ENCODE measurements at regions not wholly inside any gene's neighbourhood (a gene's known extent, or its start where the extent isn't known, plus 50 kb on each side); places are given as distances from the start of the nearest gene placed in this dataset.

DNA sequence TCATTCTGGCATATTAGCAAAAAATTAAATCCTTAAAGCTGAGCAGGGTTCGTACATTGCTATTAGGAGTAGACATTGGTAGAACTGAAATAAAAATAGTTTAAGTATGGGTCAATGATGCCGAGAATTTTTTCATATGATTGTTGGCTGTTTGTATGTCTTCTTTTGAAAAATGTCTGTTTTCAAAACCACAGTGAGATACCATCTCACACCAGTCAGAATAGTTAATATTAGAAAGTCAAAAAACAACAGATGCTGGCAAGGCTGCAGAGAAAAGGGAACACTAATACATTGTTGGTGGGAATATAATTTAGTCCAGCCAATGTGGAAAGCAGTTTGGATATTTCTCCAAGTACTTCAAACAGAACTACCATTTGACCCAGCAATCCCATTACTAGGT lies 410.8 kb upstream of the TRIB2 start:
- no peak for DNase-seq

DNA sequence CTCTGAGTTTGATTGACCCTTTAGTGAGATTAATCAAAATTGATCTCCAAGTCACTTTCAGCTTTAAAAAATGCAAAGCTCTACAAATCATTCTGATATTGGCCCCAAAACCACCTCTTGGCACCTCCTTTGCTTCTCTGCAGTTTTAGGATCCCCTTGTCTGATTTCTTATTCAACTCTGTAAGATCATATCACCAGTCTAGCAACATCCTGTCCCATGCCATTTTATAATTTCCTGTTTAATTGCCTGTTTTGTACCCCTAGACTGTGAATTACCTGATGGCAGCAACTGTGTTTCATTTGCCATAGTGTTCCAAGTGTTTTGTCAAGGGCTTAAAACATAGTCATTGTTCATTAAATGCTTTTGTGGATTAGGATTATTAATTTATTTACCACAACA lies 406.3 kb upstream of the TRIB2 start:
- no peak for DNase-seq

DNA sequence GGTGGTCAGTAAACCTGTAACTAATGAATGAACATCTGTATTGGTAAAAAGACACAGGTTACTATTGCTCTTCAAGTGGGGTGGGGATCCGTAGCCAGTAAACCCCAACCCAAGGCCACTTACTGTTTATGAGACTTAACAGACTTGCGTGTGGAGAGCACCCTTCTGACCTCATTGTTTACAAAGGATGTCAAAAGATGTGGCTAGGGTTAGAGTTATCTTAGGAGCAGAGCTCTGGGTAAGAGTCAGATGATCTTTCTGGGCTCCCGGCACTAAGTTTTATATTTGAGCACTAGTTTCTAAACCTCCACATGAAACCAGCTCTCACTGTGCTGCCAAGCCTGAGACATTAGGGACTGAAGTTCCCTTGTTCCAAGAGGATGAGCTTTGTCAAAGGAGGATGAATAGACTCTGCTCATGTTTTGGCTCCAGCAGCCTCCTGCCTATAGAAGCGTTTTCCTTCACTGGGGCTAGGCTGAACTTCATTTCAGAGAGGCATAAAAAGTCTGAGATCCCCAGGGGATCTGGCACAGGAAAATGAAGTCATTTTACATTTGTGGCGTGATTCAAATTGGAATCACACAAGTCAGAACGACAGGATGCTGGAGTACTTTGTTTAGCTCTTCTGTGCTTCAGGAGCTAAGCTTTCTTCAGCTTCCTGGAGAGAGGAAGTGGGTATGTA lies 403.1 kb upstream of the TRIB2 start:
- peak in 2 of 56 donors; percentile 6 to 13 for DNase-seq

DNA sequence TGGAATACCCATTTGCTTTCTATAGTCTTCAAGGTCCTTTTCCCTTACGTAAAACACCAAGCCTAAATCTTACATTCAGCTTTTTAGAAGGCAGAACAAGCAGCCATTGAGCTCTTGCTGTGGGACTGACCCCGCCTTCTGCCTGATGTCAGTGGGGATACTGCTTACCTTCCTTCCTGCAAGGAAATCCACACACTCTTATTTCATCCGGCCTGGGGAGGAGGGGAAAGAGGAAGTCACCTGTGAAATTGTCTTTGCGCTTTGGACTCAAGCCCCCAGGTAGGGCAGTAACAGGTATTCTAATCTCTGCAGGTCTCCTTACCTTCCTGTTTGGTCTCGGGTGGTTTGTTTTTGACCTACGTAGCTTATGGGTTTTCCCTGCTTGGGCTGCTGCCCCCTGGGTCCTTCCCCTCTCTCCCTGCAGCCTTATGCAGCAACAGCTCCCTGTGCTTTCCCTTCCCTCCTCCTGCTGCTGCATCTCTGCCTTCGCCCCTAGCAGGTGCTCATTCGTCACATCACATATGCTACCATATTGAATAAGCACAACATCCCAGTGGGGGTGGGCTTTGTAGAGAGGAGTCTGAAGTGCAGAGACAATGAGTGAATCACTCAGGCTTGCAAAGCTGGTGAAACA lies 402.5 kb upstream of the TRIB2 start:
- no peak for DNase-seq

DNA sequence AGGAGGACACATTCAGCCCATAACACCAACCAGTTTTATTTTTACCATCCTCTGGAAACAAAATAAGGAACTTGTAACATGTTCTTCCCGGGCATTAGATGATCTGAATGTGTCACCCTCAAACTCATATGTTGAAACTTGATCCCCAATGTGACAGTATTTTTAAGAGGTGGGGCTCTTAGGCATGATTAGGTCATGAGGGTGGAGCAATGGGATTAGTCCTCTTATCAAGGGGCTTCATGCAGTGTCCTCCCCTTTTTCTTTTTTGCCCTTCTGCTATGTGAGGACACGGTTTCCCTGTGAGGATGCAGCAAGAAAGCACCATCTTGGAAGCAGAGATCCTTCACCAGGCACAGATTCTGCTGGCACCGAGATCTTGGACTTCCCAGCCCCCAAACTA lies 401.5 kb upstream of the TRIB2 start:
- DNase-seq = no peak

DNA sequence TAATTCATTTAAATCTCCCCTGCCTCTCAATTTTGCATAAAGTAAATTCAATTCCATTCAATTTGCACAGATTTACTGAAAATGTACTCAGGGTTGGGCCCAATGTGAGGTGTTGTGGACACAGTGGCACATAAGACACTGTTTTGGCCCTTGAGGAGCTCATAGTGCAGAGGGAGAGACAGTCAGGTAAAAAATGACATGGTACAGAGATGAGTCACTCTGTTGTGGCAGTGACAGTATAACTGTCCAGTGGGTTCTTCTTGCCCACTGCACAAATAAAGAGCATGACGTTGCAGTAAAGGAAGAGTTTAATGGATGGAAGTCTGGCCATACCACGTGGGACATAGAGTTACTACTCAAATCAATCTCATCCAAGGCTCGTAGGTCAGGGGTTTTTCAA lies 400.3 kb upstream of the TRIB2 start:
- DNase-seq = no peak

DNA sequence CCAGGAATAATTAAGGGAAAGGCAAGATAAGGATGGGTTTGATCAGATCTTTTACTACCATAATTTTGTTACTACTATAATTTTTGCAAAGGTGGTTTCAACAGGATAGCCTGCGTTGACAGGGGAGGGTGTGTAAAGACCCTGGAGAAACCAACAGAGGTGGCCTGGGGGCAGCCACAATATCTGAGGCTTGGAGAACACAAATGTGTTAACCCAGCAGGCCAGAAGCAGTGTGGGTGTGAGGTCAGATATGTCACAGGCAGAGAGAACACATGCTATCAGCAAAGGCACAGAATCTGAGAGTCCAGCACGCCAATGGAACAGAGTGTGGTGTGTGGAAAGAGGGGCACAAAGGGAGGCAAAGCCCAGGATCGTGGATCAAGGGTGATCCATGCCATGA lies 399.4 kb upstream of the TRIB2 start:
- DNase-seq = no peak

DNA sequence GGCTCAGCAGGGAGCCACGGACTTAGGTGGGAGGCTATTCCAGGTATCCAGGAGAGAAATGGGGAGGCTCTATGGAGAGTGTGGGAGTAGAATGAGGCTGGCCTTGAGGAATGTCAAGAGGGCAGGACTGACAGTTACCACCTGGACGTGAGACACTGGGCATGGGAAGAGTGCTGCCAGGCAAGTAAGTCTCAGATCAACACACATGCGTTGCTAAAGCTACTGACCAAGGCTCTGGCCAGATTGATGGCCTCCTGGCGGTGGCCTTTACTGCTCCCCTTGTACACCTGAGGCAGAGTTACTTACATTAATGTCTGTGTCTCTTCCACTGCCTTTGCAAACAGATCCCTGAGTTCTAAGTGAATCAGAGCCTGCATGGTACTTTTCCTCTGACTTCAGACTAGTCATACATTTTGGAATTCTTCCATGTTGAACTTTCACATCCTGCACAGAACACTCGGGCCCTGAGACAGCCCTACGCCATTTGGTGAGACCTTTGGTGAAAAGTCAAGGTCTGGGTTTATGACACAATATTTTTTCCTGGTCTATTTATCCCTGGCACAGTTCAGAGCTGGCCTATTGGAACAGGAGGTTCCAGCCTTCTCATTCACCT lies 398.8 kb upstream of the TRIB2 start:
- no peak for DNase-seq

DNA sequence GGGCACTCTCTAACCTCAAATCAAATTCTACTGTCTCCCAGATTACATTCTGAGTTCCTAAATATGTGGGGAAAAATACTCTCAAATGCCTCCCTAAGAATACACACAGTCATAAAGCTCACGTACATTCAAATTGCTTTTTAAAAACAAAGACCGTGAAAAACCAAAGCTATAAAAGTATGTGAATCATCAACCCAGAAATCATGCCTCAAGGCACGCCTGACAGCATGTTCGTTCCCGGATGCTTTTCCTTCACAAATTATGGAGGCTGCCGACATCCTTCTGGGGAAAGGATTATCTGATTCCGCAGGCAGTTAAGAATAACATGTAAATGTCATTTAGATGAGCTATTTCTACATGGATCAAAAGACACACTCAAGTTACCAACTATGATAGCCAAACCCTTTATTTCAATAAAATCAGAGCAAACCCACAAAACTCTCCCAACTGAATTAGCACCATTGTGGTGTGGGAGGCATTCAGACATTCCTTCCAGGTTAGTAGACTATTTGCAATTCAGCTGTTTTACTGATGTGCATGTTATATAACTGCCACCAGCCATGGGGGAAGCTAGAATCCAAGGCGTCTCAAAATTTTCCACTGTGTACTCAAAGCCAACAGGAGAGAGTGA lies 398.2 kb upstream of the TRIB2 start:
- DNase-seq = no peak

DNA sequence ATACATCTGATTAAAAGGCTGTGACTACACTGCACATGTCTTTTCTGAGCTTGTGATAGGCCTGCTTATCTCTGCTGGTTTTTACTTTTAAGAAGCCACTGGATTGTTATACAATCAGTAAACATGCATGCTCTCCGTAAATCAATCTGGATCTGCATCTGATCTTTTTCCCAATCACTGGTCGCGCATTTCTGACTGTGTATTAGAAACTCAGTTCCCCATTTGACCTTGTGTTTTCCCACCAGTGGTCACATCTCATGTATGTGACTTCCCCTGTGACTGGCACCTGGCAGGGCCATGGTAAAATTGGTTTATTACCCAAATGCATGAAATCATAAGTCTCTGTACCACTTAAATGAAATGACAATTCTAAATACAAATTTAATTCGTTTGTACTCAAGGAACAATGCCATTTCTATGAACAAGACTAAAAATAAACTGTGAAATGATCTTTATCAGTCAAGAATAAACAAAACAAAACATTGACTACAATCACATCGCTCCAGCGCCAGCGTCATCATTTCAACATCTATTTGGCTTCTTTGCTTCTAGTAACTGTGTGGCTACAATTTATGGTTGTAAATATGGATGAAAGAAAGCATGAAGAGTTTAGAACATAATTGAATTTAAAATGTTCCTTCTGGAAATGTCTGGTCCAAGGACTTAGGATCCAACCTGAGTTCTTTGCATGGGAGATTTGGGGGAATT lies 396.6 kb upstream of the TRIB2 start:
- peak in 1 of 56 donors; percentile 1 for DNase-seq

DNA sequence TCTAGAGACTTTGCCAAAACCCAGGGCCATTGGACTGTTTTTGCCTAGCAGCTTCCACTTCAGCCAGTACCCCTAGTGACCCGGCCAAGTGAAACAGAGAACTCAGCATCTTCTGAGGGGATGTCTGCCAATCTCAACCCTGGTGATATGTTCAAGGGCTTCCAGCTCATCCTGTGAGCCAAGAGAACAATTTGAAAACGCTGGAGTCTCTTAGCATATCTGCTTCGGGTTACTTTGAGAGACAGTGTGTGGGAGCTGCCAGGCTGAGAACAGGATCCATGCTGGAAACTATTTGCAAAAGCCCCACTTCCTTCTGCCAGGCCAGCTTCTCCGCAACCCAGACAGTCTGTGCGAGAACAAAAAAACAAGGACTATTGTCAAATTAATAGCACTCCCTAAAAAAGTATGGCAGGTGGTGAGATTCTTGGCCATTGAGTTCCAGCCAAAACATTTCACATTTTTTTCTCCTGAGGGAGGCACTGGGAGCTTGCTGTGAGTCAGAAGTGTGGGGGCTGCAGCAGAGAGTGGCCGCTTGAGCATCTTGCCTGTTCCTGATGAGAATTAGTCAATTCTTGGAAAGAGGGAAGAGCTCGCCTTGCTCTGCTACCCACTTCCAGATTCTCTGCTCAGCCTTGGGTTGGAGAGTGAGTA lies 395.6 kb upstream of the TRIB2 start:
- DNase-seq = peak in 37 of 56 donors; percentile 4 to 76 (median 33)

DNA sequence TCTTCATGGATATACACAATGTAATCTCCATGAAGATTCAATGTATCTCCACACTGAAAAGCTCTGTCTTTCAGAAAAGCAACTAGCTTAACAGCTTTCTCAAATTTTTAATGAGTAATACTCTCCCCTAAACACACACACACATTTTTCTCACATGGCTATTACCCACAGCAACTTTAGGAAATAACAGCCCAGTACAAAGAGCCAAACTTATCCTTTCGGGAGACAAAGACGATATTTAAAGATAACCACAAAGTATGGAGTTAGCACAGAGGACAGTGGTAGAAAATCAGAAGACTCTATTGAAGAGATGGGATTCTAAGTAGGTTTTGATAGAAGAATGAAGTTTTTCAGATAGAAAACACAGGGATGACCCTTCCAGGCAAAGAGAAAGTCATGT lies 394.9 kb upstream of the TRIB2 start:
- DNase-seq = no peak

DNA sequence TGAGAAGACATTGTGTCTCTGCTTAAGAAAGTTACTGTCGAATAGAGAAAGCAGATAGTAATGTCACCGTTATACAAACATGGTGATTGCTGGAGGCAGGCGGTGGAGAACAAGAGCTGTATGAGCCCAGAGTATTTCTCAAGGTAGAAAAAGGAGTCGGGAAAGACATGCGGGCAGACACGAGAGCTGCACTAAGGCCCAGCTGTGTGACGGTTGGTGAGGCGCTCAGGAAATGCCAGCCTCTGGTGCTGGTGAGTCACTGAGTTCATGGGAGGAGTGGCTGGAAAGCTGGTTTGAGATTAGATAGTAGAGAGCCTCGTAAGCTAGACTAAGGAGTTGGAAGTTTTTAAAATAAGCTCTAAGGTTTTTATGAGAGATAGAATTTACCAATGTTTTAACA lies 390.9 kb upstream of the TRIB2 start:
- no peak for DNase-seq

DNA sequence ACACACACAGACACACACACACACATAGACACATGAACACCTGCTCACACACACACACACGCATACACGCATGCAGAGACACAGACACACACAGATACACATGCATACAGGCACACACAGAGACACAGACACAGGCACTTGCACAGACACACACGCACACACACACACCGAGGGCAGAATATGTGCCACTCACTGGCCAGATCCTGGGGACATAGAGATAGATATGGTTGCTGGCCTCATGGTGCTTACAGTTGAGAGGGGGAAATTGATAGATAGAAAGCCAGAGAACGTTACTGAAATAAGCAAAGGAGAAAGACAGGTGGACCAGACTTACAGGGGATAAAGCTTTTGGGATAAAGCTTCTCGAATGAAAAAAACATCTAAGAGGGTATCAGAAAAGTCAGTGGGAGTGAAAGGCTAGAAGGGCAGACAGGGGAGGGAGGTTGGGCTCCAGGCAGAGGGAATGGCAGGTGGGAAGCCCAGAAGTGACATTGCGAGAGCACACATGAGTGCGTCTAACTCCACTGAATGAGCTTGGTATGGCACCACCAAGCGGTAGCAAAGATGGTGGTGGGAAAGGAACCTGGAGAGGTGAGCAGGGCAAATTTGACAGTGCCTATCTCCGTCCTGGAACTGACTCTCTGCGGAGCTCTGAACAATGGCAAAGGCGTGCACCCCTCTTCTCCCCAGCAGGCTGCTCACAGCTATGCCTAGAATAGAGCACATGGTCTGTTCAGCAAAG lies 390.1 kb upstream of the TRIB2 start:
- DNase-seq = no peak

DNA sequence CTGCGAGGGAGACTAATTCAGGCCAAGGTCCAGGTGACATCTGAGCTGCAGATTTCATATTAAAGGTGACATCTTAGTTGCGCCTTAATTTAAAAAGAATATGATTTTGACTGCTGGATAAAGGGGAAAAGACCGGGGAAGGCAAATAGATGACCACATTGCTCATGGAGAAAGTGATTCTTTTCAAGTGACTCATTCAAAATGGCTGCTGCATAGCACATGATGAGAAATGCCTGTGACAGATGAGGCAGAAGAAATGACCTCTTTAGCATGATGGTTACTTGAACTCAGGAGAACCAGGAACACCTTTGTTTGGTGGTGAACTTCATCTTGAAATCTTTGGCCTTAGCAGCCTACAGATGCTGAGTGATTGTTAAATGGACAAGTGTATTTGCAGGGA lies 385.8 kb upstream of the TRIB2 start:
- DNase-seq = no peak

DNA sequence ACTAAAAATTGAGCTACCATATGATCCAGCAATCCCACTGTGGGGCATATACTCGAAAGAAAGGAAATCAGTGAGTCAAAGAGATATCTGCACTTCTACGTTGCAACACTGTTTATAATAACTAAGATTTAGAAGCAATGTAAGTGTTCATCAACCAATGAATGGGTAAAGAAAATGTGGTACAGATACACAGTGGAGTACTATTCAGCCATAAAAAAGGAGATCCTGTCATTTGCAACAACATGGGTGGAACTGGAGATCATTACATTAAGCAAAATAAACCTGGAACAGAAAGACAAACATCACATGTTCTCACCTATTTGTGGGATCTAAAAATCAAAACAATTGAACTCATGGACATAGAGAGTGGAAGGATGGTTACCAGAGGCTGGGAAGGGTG lies 385.0 kb upstream of the TRIB2 start:
- no peak for DNase-seq

DNA sequence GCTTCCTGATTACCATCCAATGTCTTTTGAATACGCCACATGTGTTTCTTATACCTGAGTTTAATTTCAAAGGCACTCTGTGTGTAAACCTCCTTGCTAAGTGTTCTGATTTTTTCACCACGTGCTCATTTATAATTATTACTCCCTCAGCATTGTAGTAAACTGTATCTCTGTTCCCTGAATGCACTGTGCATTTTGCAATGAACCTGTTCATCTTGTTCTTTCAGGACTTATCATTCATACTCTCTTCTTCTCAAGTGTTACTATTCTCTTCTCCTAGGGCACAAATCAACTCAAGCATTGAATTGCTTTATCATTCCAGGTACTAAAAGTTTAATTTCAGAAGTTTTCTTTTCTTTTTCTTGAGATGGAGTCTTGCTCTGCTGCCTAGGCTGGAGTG lies 383.4 kb upstream of the TRIB2 start:
- DNase-seq = no peak

DNA sequence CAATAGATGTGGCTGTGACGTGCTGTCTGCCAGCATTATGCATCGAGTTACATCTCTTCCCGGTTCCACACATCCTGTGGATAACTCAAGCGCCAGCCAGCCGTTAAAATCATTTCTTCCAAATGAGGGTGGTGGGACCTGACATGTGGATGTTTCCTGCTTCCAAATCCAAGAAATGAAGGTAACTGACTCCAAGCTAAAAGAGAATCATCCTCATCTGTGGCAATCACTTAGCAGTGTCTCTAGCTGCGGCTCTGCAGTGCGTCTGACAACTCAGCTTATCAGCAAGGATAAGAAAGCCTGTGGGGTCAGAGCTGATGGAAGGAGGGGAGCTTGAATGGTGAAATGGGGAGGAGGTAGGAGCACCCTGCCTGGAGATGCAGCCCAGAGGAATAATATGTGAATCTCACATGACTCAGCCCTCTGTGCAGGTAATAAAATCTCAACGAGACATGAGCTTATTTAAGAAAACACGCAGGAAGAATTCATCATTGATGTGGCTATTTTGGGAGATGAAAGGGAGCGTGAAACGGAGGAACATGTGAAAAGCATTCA lies 382.2 kb upstream of the TRIB2 start:
- peak in 6 of 56 donors; percentile 4 to 51 (median 9) for DNase-seq

DNA sequence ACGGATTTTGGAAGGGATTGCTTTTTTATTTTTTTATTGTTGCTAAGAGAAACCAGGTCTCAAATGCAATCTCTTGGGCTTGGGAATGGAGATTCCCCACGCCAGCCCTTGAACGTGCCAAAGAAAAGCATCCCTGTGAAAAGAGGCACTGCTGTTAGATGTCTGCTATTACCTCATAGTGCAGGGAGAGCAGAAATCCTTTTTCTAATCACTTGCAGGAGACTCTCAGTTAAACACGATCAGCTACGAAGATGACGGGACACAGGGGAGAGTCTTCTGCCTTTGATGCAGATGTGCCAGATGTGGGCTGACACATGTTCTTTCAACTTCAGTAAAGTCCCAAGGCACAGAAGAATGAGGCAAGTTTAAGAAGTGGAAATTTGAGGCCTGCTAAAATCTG lies 381.6 kb upstream of the TRIB2 start:
- no peak for DNase-seq

DNA sequence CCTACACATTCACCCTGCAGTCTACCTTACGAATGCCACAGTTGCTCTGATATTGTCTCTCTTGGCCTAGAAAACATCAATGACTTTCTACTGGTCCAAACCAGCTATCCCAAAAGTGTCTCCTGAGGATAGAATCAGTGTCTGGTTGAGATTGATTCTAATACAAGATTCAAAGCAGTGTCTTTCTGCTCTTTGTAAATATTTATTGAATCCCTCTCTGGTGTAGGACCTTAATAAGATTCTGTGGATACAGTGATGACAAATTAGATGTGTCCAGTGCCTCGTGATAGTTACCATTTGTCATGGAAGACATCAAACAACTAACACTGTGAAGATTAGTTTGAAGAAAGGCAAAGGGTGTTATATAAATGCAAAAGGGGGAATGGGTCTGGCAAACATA lies 380.7 kb upstream of the TRIB2 start:
- DNase-seq = no peak

All from amygdala (tissue), 56 donors.